HG03139 (cell line): ENCODE measurements at regions not wholly inside any gene's neighbourhood (a gene's known extent, or its start where the extent isn't known, plus 50 kb on each side); places are given as distances from the start of the nearest gene placed in this dataset.

Experiments used
- ATAC-seq: cut with Tn5 transposase; IDR thresholded peaks from one replicate; pipeline ENCODE4 v1.9.1; 2021; ENCODE audit not compliant: unreplicated experiment

DNA sequence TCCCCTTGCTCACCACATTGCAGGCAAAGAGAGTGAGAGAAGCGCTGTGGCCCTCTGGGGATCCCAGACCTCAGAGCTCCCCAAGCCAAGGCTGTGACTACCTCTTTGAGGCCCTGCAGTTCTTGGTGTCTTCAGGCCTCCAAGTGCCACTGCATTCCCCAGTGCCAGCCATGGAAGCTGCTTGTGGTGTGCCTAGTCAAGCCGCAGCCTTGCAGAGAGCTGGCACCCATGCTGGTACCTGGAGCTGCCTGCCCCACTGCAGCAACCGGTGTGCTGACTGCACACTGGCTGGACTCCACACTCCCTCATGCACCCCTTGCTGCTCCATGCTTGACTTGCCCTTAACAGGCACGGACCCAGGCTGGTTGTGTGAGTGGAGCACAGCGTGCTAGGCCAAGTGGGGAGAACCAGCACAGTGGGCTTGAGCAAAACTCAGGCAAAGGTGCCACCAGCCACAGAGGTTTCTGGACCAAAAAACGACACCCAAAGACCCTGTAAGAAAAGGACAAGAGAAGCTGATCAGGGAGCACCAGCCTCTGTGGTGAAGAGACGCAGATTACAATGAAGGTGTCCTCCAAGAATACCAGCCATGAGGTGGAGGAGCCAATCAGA is 113.5 kb upstream of the TMEM18 start:
- no peak for ATAC-seq

DNA sequence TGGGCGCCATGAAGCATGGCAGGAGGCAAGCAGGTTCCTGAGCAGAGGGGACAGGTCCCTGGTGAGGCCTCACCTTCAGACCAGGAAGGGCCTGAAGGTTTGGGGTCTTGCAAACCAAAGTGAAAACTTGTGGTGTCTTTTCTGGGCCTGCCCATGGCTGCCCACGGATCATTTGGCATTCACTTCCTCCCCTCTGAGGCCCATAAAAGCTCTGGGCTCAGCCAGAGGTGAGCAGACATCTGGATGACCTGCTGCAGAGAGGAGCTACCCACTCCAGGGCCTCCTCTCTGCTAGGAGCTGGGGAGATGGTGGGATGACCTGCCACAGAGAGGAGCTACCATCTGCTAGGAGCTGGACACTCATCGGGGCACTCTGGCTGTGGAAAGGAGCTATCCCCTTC is 112.9 kb upstream of the TMEM18 start:
- ATAC-seq, result no peak

DNA sequence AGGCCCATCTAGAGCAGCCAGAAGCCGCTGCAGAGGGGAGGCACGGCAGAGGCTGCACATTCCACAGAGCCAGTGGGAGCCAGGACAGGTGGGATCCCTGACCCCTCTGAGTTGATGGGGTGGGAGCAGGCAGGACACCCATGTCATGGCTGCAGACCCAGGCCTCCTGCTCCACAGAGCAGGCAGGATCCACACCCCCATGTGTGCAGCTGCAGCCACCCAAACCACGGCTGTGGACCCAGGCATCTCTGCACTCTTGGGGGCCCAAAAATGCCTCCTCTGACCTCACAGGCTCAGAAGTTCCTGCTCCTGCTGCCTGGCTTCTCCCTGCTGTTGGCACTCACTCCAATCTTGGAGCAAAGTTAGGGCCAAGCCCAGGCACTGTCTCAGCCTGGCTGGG is 112.3 kb upstream of the TMEM18 start:
- ATAC-seq, result no peak

DNA sequence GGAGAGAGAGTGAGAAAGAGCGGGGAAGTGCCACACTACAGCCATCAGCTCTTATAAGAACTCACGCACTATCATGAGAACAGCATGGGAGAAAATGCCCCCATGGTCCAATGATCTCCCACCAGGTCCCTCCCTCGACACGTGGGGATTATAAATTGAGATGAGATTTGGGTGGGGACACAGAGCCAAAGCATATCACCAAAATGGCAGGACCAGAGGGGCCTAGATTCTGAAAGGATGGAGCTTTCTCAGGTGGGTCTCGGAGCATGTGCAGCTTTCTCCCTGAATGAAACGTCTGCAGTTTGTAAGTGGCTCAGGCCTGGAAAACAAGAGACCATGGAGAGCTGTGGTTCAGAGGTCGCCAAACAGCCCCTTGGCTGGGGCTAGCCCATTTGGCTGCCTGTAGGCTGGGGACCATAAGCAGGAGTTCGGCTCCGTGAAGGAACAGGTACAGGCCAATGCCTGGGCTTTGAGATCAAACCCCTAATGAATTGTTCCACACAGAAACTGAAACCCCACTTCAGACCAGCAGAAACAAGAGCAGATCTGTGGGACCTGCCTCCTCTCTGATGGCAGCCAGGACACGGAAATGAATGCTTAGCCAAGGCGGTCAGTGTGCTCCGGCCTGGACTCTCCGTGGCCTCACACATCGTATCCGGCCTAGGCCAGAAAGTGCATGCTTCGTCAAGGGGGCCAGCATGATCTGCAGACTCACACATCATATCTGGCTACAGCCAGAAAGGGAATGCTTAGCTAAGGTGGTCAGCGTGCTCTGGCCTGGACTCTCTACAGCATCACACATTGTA is 111.2 kb upstream of the TMEM18 start:
- ATAC-seq, result no peak

DNA sequence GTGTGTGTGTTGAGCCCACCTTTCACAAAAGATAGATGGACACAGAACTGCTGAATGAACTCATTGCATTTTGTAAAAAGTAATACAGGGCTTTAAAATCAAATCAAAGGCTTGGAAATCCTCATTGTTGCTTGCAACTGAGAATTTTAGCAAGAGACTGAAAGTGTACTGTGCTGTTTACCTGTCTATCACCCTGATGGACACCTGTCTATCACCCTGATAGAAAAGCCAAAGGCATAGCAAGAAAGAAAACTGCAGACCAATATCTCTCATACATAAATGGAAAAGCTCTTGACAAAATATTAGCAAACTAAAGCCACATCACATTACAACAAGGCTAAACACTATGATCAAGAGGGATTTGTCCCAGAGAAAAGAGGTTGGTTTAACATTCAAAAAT is 107.5 kb upstream of the TMEM18 start:
- ATAC-seq, result no peak

DNA sequence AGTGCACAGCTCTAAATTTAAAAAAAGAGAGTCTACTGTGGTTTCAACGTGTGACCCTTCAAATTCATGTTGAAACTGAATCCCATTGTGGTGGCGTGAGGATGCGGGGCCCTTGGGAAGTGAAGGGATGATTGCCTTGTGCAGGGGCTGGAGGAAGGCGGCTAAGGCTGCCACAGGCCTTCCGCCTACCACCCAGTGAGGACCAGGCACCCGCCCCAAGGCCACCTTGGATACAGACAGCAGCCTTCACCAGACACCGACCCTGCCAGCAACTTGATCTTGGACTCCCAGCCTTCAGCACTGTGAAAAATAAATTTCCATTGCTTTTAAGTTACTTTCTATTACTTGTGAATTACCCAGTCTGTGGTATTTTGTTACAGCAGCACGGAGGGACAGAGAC is 103.4 kb upstream of the TMEM18 start:
- ATAC-seq, result no peak

DNA sequence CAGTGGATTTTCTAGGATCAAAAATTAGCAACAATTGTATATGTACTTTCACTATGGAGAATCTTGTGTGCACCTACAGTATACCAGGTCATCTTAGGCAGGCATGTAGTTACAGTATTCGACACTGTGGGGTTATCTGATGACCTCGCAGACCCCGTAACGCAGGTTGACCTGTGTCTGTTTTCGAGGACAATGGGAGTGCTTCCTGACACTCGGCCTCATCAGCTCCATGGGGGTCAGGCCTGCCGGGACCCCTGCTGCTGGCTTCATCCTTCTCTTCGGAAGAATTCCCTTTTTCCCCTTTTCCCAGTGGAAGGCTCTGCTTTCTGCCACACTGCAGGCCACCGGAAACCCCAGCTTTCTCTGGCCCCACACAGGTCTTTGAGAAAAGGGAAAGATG is 102.8 kb upstream of the TMEM18 start:
- no peak for ATAC-seq

DNA sequence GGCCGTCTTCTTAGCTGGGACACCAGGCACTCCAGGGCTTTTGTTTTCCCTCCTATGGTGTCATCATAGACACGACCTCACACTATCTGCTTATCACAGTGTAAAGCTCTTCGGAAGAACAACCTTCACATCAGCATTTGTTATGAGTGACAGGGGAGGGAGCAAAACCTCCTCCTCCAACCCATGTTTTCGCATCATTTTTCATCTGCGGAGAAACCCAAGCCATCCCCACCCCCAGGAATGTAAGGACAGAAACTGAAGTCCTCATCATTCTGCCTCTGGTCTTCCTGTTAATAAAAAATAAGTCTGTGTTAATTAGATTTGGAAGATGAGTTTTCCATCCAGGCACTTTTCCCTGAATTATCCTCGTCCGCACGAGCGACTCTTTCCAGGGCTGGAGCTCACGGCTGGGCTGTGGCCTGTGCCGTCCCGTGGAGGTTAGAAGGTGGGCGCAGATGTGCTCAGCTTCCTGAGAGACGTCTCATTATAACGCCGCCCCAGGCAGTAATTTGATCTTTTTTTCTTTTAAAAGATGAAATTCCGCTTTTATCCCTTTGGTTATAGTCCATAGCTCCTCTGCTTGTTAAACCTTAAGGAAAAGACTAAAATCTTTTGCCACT is 101.6 kb upstream of the TMEM18 start:
- ATAC-seq, result no peak

DNA sequence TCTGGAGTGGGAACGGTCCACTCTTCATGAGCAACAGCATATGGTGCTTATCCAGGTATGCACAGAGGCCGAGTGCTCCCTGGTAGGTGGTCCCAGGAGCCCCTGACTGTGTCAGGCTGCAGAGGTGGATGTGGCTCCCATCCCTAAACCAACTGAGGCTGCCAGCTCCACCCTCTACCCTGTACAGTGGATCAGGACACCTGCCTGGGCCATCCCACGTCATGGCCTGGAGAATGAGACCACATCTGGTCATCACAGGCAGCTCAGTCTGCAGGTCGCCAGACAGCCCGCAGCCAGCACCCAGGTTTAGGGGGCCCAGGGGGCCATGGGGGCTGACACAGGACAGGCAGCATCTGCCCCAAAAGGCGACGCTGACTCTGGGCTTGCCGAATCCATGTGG is 100.3 kb upstream of the TMEM18 start:
- ATAC-seq, result no peak

DNA sequence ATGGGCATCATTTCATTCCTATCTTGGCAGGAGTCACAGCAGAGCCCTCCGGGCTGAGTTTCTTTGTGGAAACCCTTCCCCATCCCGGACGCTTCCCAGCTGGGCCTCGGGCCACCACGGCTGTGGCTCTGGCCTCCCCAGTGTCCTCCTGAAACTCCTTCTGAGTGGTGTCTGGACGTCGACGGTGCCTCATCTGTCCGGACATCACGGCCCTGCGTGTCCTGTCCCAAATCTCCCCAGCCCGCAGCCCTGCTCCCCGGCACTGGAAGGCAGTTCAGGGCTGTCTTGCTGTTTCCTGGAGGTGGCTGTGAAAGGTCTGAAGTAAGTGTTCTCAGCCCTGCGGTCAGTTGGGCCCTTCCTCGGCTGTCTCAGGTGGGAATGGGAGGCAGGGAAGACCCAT is 99.8 kb upstream of the TMEM18 start:
- ATAC-seq, result no peak

DNA sequence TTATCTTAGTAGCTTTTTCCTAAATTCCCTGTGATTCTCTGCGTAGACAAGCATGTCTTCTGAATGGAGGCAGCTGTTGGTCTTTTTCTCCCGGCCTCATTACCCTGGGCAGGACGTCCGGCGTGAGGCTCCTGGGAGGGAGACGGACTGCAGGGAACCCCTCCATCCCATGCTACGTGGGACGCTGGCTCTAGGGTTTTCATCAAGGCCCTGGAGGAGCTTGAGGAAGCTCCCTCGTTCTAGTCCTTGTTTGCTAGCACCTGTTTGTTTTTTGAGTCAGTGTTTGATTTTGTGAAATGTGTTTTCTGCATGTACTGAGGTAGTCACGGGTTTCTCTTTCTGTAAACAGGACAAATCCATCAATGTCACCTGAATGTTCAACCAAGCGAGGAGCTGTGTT is 99.3 kb upstream of the TMEM18 start:
- ATAC-seq, result no peak

DNA sequence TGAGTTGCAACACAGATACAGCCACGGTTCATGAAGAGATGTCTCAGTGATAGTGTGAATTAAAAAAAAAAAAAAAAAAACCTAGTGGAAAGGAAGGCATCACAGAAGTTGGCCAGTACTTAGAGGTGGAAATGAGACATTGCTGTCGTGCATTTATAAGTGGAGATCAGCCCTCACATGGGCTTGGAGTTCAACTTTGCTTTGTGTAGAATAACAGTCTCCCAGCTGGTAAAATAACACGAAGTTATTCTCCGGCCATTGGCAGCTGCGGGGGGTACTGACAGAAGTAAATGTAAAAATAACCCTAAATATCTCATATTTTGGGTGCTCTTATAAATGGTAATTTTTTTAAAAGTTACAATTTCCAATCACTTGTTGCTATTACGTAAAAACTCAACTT is 98.8 kb upstream of the TMEM18 start:
- no peak for ATAC-seq

DNA sequence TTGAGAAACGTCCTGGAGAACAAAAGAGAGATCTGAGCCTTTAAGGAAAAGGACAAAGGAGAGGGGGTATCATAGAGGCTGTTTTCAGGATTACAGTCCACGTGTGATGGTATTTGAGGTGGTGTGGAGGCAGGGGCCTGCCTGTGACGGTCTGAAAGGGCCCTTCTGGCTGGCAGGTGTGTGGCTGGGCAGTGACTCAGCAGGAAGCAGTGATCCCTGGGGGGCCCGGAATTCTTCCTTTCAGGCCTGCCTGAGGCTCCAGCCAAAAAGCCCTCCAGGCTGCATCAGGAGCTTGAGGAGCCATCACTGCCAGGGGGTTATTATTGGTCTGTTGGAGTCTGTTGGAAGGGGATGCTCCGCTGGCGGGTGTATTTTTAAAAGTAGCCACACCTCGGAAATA is 97.2 kb upstream of the TMEM18 start:
- no peak for ATAC-seq

DNA sequence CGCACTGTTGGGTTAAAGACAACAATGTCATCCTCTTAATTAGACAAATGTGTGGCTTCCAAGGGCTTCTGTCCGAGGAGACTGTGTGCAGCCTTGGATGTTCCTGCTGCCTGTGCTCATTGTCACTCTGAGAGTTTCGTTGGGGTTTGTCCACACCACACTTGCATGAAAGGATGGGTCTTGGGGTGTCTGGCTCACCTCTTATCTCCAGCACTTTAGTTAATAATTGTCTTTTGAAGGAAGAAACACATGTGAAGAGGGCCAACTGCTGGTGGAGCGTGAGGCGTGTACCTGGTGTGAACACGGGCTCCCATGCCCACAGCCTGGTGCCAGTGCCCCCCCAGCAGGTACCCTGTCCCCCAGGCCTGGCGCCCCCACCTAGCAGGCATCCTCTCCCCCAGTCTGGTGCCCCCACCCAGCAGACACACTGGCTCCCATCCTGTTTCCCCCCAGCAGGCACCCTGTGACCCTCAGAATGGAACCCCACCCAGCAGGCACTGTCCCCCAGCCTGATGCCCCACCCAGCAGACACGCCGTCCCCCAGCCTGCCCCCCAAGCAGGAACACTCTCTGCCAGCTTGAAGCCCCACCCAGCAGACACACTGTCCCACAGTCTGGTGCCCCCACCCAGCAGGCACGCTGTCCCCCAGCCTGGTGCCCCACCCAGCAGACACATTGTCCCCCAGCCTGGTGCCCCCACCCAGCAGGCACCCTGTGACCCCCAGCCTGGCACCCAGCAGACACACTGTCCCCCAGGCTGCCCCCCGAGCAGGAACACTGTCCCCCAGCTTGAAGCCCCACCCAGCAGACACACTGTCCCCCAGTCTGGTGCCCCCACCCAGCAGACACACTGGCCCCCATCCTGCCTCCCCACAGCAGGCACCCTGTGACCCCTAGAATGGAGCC is 96.3 kb upstream of the TMEM18 start:
- no peak for ATAC-seq

DNA sequence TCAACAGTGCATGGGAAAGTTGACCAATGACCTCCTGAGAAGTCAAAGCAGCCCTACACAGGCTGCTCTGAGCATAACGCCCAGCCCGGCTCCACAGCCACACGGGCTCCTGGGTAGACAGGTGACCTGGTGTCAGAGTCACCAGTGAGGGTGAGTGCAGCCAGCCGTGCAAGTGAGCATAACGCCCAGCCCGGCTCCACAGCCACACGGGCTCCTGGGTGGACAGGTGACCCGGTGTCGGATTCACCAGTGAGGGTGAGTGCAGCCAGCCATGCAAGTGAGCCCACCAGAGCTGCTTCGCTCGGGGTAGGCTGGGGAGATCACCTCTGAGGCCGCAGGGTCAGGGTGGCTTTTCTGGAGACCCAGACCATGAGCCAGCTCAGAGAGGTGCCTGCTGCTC is 94.3 kb upstream of the TMEM18 start:
- ATAC-seq, result no peak

DNA sequence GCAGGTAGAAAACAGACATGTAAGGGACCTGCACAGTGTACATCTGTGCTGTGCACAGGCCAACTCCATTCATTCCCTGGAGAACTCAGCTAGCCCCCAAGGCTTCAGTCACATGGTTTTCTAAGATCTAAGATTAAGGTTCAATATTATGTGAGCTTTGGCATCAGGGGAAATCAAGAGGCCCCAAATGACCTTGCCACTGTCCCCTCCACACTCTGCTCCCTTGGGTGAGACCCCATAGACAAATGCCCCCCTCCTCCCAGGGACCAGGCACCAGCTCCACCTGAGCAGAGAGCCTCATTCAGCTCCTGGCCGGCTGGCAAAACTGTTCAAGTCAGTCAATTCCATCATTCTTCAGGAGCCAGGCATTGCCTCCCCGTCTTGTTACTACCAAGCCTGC is 93.6 kb upstream of the TMEM18 start:
- ATAC-seq, result no peak

DNA sequence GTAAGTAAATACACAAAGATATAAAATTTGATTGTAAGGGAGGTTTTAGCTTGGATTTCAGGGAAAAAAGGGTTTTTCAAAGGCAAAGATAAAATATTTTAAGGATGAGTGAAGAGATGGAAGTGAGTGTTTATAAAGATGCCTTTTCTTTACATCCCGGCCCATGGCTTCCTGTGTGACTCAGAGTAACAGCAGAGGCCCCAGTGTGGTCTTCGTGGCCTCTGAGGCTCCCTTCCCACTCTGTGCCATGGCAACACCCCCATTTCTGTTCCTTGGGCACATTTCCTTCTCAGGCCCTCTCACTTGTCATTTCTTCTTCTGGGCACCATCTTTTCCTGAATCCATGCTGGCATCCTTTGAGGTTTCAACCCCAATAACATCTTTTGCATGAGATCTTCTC is 92.6 kb upstream of the TMEM18 start:
- no peak for ATAC-seq

DNA sequence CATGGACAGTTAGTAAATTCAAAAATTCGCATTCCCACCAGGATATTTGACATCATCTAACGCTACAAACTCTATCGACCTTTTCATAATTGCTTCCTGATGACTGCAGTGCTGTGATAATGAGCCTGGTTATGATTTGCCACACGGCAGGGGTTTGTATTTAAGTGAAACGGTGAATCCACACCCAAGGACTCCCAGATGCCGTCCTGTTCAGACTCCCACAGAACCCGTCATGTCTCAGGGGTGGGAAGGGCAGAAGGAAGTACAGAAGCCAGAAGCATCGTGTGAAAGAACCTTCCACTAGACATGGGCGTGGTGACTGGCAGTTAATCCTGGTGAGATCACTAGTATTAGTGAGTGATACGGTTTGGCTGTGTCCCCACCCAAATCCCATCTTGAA is 91.2 kb upstream of the TMEM18 start:
- no peak for ATAC-seq

DNA sequence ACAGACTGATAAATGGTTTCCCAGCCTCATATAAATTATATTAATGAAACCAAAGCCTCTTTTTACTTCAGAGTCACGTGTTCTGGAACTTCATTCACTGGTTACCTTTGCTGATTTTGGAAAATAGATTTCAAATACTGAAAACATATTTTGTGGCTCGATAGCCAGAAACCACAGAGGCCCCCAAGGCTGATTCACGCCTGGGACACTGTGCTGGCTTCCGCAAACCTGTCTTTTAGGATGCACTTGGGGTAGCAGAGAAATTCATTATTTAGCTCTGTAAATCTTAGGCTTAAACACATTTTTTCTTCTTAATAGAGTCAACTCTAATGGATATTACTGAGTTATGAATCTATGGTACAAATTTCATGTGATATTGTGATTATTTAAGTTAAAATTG is 90.7 kb upstream of the TMEM18 start:
- no peak for ATAC-seq

DNA sequence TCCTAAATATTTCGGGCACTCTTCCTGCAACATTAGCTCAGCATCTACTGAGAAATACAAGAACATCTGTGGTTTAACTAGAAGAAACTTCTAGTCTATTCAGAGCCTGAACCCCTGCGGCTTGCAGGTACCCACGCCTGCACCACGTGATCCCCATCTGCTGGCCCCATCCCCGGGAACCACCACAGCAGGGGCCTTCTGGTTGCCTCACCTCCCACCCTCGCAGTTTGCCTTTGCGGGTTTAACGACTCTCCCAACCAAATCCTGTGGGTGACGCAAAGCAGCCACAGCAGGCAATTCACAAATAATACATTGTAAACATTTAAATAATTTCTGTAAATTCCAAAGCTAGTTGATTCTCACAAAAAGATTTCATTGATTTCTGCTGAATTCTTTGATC is 90.2 kb upstream of the TMEM18 start:
- ATAC-seq, result no peak

DNA sequence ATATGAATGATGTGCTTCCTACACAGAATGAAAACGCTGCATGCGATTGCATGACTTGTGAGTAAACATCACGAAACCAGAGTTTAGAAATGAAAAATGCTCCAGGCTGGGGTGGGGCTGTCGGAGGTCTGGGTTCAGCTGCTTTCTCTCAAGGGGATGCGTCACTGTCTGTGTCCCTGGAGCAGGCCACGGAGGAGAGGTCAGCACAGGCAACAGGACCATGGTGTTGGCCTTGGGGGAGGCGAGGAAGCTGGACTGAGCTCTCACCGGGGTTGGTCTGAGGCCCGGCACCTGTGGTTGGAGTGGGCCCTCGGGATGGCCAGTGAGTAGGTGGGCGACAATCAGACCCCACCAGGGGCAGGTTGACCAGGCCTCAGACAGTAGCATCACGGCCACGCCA is 89.0 kb upstream of the TMEM18 start:
- ATAC-seq, result no peak

DNA sequence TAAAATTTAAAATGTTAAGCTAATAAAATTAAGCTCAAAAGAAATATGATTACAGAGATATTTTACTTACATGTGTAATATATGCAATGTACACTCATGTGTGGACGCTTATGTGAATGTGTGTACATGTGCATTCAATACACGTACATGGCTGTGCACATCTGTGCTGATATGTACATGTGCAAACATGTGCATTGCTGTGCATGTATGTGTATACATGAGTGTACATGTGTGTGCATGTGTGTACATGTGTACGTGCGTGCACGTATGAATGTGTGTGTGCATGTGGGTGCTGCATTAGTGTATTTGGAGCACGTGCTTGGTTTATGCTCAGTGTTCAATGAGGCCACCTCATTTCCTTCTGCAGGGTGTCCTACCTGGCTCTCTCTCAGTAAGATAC is 88.2 kb upstream of the TMEM18 start:
- ATAC-seq, result no peak
